A549 (cell line): ENCODE measurements at regions not wholly inside any gene's neighbourhood (a gene's known extent, or its start where the extent isn't known, plus 50 kb on each side); places are given as distances from the start of the nearest gene placed in this dataset.

Experiments used
- ATAC-seq, 2 experiments: fragments of 200-7000 bp in 1 of 2; fragments of >200 bp in 1 of 2; cut with Nextera tagmentation in 1 of 2; cut with Tn5 transposase in 1 of 2; 3 replicates each; pipeline versions ENCODE4 v1.8.0 to v1.9.1; 2018 to 2020; ENCODE audit warnings: mild to moderate bottlenecking in 1 of 2, moderate library complexity in 1 of 2
- CTCF ChIA-PET: fragments of 300-600 bp; sonication (Branson Sonifier 250); formaldehyde crosslinking; extraction: SDS; loops from one replicate; lab custom pipeline; 2021; ENCODE audit warnings: antibody characterized with exemption, inconsistent platforms; lab: Yijun Ruan, JAX
- POLR2A ChIA-PET: fragments of 350-600 bp; formaldehyde crosslinking; extraction: SDS; loops from one replicate; lab custom pipeline; 2021; ENCODE audit warnings: antibody characterized with exemption, inconsistent platforms; lab: Yijun Ruan, JAX
- DNase-seq, 2 experiments: peaks; one replicate each; pipeline versions ENCODE4 v3.0.0 to v3.0.0-alpha.2; 2011 to 2016; ENCODE audit warnings: low read depth in 1 of 2, low spot score in 1 of 2
- FAIRE-seq: peaks from 2 replicates; lab custom pipeline; 2011; peaks lifted over from hg19 to GRCh38; lab: Jason Lieb, UNC
- H3K27ac ChIP-seq, 2 experiments: fragments of >200 bp; sonication (Bioruptor Twin); formaldehyde crosslinking; 3 replicates each; pipeline ENCODE4 v1.5.1; 2016 to 2017
- H3K4me1 ChIP-seq: fragments of >200 bp; sonication (Bioruptor Twin); formaldehyde crosslinking; 3 replicates; pipeline ENCODE4 v1.6.1; 2016
- H3K4me2 ChIP-seq: fragments of >200 bp; sonication (Bioruptor Twin); formaldehyde crosslinking; 3 replicates; pipeline ENCODE4 v1.6.1; 2016
- H3K4me3 ChIP-seq: fragments of >200 bp; sonication (Bioruptor Twin); formaldehyde crosslinking; 3 replicates; pipeline ENCODE4 v1.5.1; 2016
- H3K9me3 ChIP-seq: fragments of >200 bp; sonication (Bioruptor Twin); formaldehyde crosslinking; 3 replicates; pipeline ENCODE4 v1.6.1; 2016
- CHD4 ChIP-seq: fragments of 200-600 bp; sonication (generic); IDR thresholded peaks from 2 replicates; pipeline ENCODE4 v1.6.1; 2016; ENCODE audit warnings: antibody characterized with exemption, mild to moderate bottlenecking, borderline replicate concordance
- EHF ChIP-seq: fragments of 250-450 bp; sonication (Bioruptor Pico); IDR thresholded peaks from 2 replicates; pipeline ENCODE4 v1.5.0; 2020; ENCODE audit warnings: mild to moderate bottlenecking
- FOSL2 ChIP-seq, 2 experiments: fragments of 450-650 bp in 1 of 2; fragments of >200 bp in 1 of 2; sonication (Bioruptor Twin) in 1 of 2; formaldehyde crosslinking; IDR thresholded peaks; 2 replicates each; pipeline versions ENCODE4 v1.5.0 to v1.6.1; 2016 to 2020; ENCODE audit warnings: mild to moderate bottlenecking in 1 of 2, moderate library complexity in 1 of 2
- FOXS1 ChIP-seq: fragments of 250-450 bp; sonication (Bioruptor Pico); IDR thresholded peaks from 2 replicates; pipeline ENCODE4 v1.5.0; 2020; ENCODE audit warnings: mild to moderate bottlenecking, moderate library complexity
- GATA3 ChIP-seq: IDR thresholded peaks from 2 replicates; pipeline ENCODE4 v1.6.1; 2012; ENCODE audit warnings: borderline replicate concordance
- HDAC2 ChIP-seq: fragments of 200-600 bp; sonication (generic); IDR thresholded peaks from 2 replicates; pipeline ENCODE4 v1.6.1; 2016
- HEYL ChIP-seq: fragments of 250-450 bp; sonication (Bioruptor Pico); IDR thresholded peaks from 2 replicates; pipeline ENCODE4 v1.8.0; 2021; ENCODE audit warnings: mild to moderate bottlenecking, moderate library complexity
- KDM1A ChIP-seq: fragments of 200-600 bp; sonication (generic); IDR thresholded peaks from 2 replicates; pipeline ENCODE4 v1.6.1; 2016; ENCODE audit warnings: low read depth, mild to moderate bottlenecking
- MAFK ChIP-seq: fragments of 450-650 bp; IDR thresholded peaks from 2 replicates; pipeline ENCODE4 v1.6.1; 2014; ENCODE audit not compliant: partially characterized antibody
- MAZ ChIP-seq: fragments of 150-350 bp; IDR thresholded peaks from 2 replicates; pipeline ENCODE4 v1.6.1; 2014; ENCODE audit warnings: antibody characterized with exemption, low read depth, low read length, borderline replicate concordance
- MYC ChIP-seq: IDR thresholded peaks from 2 replicates; pipeline ENCODE4 v1.6.1; 2012; ENCODE audit warnings: mild to moderate bottlenecking, inconsistent platforms, low read length, improper control_type of control experiment, borderline replicate concordance
- NFE2L2 ChIP-seq: fragments of 150-350 bp; conservative IDR thresholded peaks from 2 replicates; pipeline ENCODE4 v1.6.1; 2014; ENCODE audit warnings: low read length
- PHF8 ChIP-seq: fragments of 200-600 bp; sonication (generic); IDR thresholded peaks from 2 replicates; pipeline ENCODE4 v1.6.1; 2016; ENCODE audit warnings: low read depth, mild to moderate bottlenecking, antibody characterized with exemption, moderate library complexity, borderline replicate concordance
- POLR2AphosphoS2 ChIP-seq: conservative IDR thresholded peaks from 2 replicates; pipeline ENCODE4 v1.6.1; 2012; ENCODE audit warnings: low read length, improper control_type of control experiment, inconsistent platforms
- RAD21 ChIP-seq, 2 experiments: fragments of >200 bp in 1 of 2; sonication (Bioruptor Twin) in 1 of 2; formaldehyde crosslinking in 1 of 2; IDR thresholded peaks in 1 of 2; conservative IDR thresholded peaks in 1 of 2; 2 replicates in 1 of 2; 3 replicates in 1 of 2; pipeline ENCODE4 v1.6.1; 2012 to 2018; ENCODE audit warnings: inconsistent platforms in 1 of 2
- RARB ChIP-seq: fragments of 250-450 bp; sonication (Bioruptor Pico); IDR thresholded peaks from 2 replicates; pipeline ENCODE4 v1.8.0; 2021; ENCODE audit warnings: mild to moderate bottlenecking, moderate library complexity
- RCOR1 ChIP-seq: fragments of 150-350 bp; IDR thresholded peaks from 2 replicates; pipeline ENCODE4 v1.6.1; 2014; ENCODE audit warnings: antibody characterized with exemption, low read length, low read depth
- SMC3 ChIP-seq: fragments of >200 bp; sonication (Bioruptor Twin); formaldehyde crosslinking; IDR thresholded peaks from 3 replicates; pipeline ENCODE4 v1.6.1; 2018; ENCODE audit warnings: inconsistent platforms
- SREBF2 ChIP-seq: fragments of 450-650 bp; IDR thresholded peaks from 2 replicates; pipeline ENCODE4 v1.6.1; 2014; ENCODE audit warnings: mild to moderate bottlenecking, moderate library complexity
- TFCP2L1 ChIP-seq: fragments of 250-450 bp; sonication (Bioruptor Pico); IDR thresholded peaks from 2 replicates; pipeline ENCODE4 v1.5.0; 2021; ENCODE audit warnings: mild to moderate bottlenecking
- TP53 ChIP-seq: fragments of 250-450 bp; sonication (Bioruptor Pico); IDR thresholded peaks from 2 replicates; pipeline ENCODE4 v1.5.0; 2021; ENCODE audit warnings: mild to moderate bottlenecking, moderate library complexity
- ZC3H11A ChIP-seq: fragments of 450-650 bp; IDR thresholded peaks from 2 replicates; pipeline ENCODE4 v1.6.1; 2014; ENCODE audit warnings: antibody characterized with exemption, mild to moderate bottlenecking
- ZFP36 ChIP-seq: fragments of 450-650 bp; IDR thresholded peaks from 2 replicates; pipeline ENCODE4 v1.6.1; 2014; ENCODE audit warnings: borderline replicate concordance; ENCODE audit not compliant: partially characterized antibody
- ZNF302 ChIP-seq: fragments of 250-450 bp; sonication (Bioruptor Pico); IDR thresholded peaks from 2 replicates; pipeline ENCODE4 v1.9.0; 2021; ENCODE audit warnings: inconsistent platforms, mild to moderate bottlenecking, moderate library complexity
- WGBS: methylation state at CpG from one replicate; pipeline ENCODE4 v1.1.6; 2017; ENCODE audit errors: missing lambda C conversion rate; 5-methylcytosine and 5-hydroxymethylcytosine counted together
- TF ChIP-seq, protein P1 (sequence below): fragments of 200-600 bp; sonication (generic); IDR thresholded peaks from 2 replicates; pipeline ENCODE4 v1.6.1; 2016; ENCODE audit warnings: antibody characterized with exemption, mild to moderate bottlenecking, moderate library complexity

DNA sequence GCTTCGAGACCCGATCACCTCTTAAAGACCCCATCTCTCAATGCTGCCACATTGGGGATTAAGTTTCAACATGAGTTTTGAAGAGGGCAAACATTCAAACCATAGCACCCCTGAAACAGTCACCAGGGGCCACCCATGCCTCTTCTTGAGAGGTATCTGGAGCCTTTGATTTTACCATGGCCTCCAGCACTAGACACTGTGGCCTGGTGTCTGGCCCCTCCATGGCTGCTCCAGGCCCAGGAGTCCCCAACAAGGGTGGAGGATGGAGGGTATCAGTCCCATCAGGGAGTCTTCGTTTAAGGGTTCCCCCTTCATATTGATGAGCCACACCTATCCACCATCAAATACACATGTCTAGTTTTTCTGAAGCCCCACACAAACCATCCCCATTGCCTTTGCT, 66.5 kb upstream of the CDH5 start (continued):
- TF ChIP-seq, protein P1, sequence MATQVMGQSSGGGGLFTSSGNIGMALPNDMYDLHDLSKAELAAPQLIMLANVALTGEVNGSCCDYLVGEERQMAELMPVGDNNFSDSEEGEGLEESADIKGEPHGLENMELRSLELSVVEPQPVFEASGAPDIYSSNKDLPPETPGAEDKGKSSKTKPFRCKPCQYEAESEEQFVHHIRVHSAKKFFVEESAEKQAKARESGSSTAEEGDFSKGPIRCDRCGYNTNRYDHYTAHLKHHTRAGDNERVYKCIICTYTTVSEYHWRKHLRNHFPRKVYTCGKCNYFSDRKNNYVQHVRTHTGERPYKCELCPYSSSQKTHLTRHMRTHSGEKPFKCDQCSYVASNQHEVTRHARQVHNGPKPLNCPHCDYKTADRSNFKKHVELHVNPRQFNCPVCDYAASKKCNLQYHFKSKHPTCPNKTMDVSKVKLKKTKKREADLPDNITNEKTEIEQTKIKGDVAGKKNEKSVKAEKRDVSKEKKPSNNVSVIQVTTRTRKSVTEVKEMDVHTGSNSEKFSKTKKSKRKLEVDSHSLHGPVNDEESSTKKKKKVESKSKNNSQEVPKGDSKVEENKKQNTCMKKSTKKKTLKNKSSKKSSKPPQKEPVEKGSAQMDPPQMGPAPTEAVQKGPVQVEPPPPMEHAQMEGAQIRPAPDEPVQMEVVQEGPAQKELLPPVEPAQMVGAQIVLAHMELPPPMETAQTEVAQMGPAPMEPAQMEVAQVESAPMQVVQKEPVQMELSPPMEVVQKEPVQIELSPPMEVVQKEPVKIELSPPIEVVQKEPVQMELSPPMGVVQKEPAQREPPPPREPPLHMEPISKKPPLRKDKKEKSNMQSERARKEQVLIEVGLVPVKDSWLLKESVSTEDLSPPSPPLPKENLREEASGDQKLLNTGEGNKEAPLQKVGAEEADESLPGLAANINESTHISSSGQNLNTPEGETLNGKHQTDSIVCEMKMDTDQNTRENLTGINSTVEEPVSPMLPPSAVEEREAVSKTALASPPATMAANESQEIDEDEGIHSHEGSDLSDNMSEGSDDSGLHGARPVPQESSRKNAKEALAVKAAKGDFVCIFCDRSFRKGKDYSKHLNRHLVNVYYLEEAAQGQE: no peak
- no peak for TF ChIP-seq ZNF302 (CRISPR knock-in tag)

- Histone ChIP-seq H3K27ac (no peak overlapping the region), H3K9me3 (no peaks in the 10 kb centered on the region), H3K4me1 (no peaks in the 10 kb centered on the region), H3K4me3 (no peak overlapping the region), H3K4me2 (no peak overlapping the region)
- DNase-seq (no peak), ATAC-seq (no peak), FAIRE-seq (no peak)
- TF ChIP-seq HEYL (CRISPR knock-in tag) (no peak), PHF8 (no peak), KDM1A (no peak), TP53 (CRISPR knock-in tag) (no peak), EHF (CRISPR knock-in tag) (no peak), SMC3 (no peak), MAZ (no peak), RCOR1 (no peak), CHD4 (no peak), MYC (no peak), TFCP2L1 (CRISPR knock-in tag) (no peak)
- ChIA-PET POLR2A (no interaction called here), CTCF (no interaction called here)
- WGBS: 0% methylated on average over 1 of the region's 1 CpG
Observed at GRCh38 chr16:66299349-66299748, 67.1 kb upstream of the CDH5 start.

DNA sequence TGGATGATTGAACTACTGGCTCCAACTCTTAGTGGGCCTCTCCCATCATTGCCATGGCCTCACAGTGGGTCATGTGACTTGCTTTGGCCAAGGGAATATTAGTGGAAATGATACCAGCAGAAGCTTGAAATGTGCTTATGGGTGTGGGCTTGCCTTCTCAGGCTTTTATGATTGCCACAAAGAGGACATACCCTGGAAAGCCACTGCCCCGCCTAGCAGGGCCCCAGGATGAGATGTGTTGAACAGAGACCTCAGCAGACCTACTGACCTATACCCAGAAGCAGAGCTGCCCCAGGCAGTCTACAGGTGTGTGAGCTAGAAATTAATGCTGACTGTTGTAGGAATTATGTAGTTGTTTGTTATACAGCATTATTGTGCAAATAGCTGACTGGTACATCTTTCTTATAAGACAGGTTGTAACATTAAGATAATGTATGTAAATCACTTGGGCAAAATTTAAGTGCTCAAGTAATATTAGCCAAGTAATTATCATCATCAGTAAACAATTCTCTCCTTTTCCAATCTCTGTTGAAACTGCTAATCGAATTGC, 67.8 kb upstream of the CDH5 start:
- POLR2A ChIA-PET: no interaction called here
- H3K4me2 ChIP-seq: no peak overlapping the region
- no peak overlapping the region for H3K27ac ChIP-seq
- no peaks in the 10 kb centered on the region for H3K9me3 ChIP-seq
- ATAC-seq: no peak
- H3K4me1 ChIP-seq: no peaks in the 10 kb centered on the region
- 11% methylated on average over 2 of the region's 2 CpGs for WGBS
- TF ChIP-seq ZC3H11A (no peak), MAFK (peak; percentile 46)
- TF ChIP-seq, all 56 proteins: peak for 1
- H3K4me3 ChIP-seq: no peak overlapping the region
- DNase-seq: no peak
- CTCF ChIA-PET: interaction anchor here (1.4 to 2.0 kb wide), 2 partner anchors 23 to 28 kb away, joined by 3 to 6 read pairs; no protein-coding TSS in a partner anchor
- FAIRE-seq: no peak

- ChIA-PET CTCF (interaction anchor here (1.4 to 2.0 kb wide), 2 partner anchors 22 to 27 kb away, joined by 3 to 6 read pairs; no protein-coding TSS in a partner anchor), POLR2A (no interaction called here)
- Histone ChIP-seq H3K27ac (no peak overlapping the region), H3K4me3 (no peak overlapping the region), H3K4me1 (no peaks in the 10 kb centered on the region), H3K9me3 (no peaks in the 10 kb centered on the region), H3K4me2 (no peak overlapping the region)
- no peak for ATAC-seq
- DNase-seq: no peak
- no peak for FAIRE-seq
- WGBS: 5% methylated on average over 2 of the region's 2 CpGs
- no peak for TF ChIP-seq HDAC2
- TF ChIP-seq RAD21 (conservative IDR thresholded peaks at IDR 0.05 in 1 of 2, IDR thresholded peaks at IDR 0.05 in 1 of 2): no peak
- TF ChIP-seq TFCP2L1 (CRISPR knock-in tag): no peak
- no peak for TF ChIP-seq KDM1A
- TF ChIP-seq NFE2L2: no peak
- TF ChIP-seq GATA3: no peak
- TF ChIP-seq FOXS1 (CRISPR knock-in tag): no peak
- TF ChIP-seq ZFP36: no peak
- TF ChIP-seq POLR2AphosphoS2: no peak
- TF ChIP-seq FOSL2 (IDR thresholded peaks at IDR 0.05): no peak
- TF ChIP-seq FOSL2 (CRISPR knock-in tag; IDR thresholded peaks at IDR 0.05): no peak
- TF ChIP-seq ZC3H11A: no peak
- no peak for TF ChIP-seq SMC3
- TF ChIP-seq, protein P1: no peak
- TF ChIP-seq HEYL (CRISPR knock-in tag): no peak
- no peak for TF ChIP-seq RARB
- no peak for TF ChIP-seq SREBF2
- no peak for TF ChIP-seq ZNF302 (CRISPR knock-in tag)
Observed at GRCh38 chr16:66298006-66298405, 68.5 kb upstream of the CDH5 start.
